GM08714 (cell line): ENCODE measurements at regions not wholly inside any gene's neighbourhood (a gene's known extent, or its start where the extent isn't known, plus 50 kb on each side); places are given as distances from the start of the nearest gene placed in this dataset.

Experiments
- H3K4me3 ChIP-seq: fragments of 200-500 bp; sonication (Bioruptor generic); 2 replicates; pipeline ENCODE4 v1.5.1; 2014; ENCODE audit warnings: mild to moderate bottlenecking, low read length, inconsistent platforms
- ZNF274 ChIP-seq: IDR thresholded peaks from 2 replicates; pipeline ENCODE4 v1.6.1; 2012; ENCODE audit warnings: mild to moderate bottlenecking, low read depth, low read length

DNA sequence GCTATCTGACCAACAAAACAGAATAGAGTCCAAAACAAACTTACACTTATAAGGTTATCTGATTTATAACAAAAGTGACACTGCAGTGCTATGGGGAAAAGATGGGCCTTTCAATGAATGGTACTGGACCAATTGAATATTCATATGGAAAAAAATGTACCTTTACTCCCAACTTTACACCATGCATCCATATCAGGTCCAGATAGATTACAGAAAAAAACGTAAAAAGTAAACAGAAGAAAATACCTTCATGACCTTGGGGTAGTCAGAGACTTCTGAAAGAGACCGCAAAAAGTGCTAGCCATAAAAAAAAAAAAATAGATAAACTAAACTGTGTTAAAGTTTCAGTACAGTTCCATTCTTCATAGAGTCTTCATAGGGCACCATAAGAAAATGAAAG is 308.3 kb downstream of the GXYLT1 start:
- no peak overlapping the region for H3K4me3 ChIP-seq
- TF ChIP-seq ZNF274: no peak

DNA sequence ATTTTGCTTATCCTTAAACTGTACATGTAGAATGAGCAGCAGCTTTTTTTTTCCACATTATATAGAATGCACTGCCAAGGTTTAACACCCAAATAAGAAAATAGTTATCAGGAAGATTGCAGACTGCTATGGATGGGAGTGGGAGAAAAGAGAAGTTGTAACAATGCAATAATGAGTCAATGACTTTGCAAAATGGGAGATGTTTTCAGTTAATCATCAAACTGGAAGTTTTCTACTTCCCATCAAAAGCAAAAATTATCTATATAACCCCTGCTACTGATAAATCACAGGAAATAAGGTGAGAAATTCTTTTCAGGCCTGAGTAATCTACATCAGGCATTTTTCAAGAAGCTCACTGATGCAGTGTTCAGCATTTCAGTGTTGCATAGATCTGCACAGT is 309.1 kb downstream of the GXYLT1 start:
- H3K4me3 ChIP-seq: no peak overlapping the region
- no peak for TF ChIP-seq ZNF274

DNA sequence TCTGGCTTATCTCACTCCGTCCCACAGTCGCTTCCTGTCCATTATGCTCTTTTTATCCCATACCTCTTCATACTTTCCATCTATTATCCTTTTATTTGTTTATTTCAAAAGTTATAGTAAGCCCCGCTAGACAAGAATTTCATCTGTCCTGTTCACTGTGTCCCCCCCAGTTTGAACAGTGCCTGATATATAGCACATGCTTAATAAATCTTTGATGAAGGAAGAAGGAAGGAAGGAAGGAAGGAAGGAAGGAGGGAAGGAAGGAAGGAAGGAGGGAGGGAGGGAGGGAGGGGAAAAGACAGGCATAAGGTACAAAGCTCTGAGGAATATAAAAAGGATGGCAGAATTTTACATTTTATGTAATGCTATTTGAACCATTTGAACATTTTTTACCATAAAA is 324.7 kb downstream of the GXYLT1 start:
- no peak overlapping the region for H3K4me3 ChIP-seq
- TF ChIP-seq ZNF274: no peak

DNA sequence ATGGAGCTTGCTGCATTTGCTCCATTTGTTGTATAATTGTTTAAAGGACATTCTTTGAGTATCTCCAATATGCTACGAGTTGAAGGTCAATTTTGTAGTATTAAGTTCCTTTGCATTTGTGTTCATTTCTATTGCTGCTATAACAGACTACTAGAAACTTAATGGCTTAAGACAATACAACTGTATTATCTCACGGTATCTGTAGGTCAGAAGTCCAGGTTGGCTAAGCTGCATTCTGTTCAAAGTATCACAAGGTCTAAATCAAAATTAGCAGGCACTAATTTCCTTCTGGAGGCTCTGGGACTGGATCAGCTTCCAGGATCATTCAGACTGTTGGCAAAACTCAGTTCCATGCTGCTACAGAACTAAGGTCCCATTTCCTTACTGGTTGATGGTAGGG is 340.6 kb downstream of the GXYLT1 start:
- TF ChIP-seq ZNF274: no peak
- no peak overlapping the region for H3K4me3 ChIP-seq

DNA sequence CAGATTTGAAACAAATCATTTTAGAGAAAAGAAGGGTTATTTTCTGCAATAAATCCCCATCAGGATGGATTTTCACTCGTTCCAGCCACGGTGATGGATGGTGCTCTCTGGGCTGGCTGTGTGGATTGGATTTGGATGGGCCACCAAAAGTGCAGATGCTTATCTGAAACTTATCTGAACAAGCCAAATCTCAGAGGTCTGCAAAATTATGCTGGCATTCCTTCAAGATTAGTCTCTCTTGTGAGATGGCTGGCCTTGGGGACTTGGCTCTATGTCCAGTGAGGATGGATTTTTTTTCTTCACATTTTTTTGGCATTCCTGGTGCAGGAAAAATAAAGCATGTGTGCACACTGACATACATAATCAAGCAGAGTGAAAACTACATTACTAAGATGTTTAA is 341.9 kb downstream of the GXYLT1 start:
- H3K4me3 ChIP-seq: no peak overlapping the region
- TF ChIP-seq ZNF274: no peak

DNA sequence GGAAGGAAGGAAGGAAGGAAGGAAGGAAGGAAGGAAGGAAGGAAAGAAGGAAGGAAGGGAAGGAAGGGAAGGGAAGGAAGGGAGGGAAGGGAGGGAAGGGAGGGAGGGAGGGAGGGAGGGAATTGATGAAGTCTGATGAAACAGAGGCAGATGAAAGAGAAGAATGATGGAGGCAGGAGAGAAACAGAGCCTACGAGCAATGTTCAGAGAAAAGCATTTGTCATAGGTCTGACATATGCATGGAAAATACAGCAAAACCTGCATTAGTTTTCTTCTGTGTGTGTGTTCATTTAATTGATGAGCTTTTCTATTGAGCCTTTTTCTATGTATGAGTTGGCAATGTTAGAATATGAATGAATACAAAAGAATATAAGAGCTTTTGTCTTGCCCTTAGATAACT is 343.4 kb downstream of the GXYLT1 start:
- H3K4me3 ChIP-seq: no peak overlapping the region
- TF ChIP-seq ZNF274: no peak

DNA sequence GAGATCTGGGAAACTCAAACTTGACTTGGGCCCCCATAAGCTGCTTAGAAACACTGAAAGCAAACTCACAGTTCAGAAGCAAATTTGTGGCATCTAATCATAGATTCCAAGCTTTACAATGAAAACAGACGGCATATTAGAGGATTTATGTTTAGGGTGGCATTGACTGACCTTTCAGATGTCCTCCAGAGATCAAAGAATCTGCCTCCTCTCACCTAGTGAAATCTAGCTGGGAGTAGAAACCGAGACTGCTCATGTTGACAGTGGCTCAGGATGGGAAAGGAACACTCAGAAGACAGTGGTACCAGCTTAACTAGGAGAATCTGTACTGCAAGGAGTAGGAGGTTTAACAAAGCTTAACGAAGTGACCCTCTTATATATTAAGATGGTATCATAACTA is 345.0 kb downstream of the GXYLT1 start:
- no peak overlapping the region for H3K4me3 ChIP-seq
- no peak for TF ChIP-seq ZNF274

DNA sequence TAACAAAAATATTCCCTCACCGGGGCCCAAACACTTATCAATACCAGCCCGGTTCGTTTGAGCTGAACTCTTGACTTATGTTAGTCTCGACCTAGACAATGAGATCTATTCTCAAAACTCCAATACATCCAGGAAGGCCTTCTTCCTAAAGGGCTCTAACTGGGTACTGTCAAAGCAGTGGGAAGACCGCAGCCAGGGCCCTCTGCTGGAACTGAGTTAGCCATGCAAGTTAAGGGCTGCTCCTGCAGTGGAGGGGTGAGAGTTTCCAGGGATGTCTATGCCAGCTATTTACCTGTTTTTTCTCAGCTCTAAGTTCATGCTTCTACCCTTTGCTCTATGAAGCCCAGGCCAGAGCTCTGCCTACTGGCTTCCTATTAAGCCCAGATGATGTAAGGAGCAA is 348.8 kb downstream of the GXYLT1 start:
- TF ChIP-seq ZNF274: no peak
- H3K4me3 ChIP-seq: no peak overlapping the region

DNA sequence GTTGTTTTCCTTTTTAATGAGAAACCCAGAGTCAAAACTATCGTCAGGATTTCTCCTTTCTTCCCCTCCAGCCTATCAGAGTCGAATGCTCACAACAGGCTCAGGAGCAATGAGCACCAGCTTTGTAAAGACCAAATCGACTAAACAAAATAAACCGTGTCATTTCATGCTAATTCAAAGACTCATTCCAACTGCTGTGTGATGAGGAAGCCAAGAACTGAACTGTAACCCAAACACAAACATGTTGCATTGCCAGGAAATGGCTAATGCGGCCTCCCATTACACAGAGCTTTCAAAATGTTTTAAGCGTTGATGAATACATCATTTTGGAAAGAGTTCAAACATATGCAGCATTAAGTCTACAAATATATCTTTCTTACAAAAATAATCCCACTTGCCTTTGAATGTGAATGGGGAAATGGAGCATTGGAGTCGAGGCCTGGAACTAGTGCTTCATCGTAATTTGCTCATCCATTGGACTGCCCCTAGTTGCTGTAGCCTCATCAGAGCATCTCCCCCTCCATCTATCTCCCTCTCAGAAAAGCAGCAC is 349.5 kb downstream of the GXYLT1 start:
- TF ChIP-seq ZNF274: no peak
- no peak overlapping the region for H3K4me3 ChIP-seq

DNA sequence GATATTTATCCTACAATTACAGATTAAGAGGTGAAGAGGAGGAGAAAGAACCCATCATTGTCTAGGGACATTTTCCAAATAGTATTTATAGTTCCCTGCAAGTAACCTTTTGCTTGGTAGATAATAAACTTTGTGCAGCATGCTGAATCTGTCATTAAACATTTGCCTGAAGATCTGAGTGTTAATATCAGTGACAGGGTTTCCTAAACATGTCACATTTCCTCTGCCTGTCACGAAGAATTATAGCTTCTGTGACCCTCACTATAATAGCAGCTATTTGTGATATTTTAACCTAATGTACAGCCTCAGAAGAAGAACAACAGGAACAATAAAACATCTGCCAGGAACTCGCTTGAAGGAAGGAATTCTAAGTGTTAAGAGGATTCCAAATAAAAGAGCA is 350.3 kb downstream of the GXYLT1 start:
- no peak overlapping the region for H3K4me3 ChIP-seq
- no peak for TF ChIP-seq ZNF274

DNA sequence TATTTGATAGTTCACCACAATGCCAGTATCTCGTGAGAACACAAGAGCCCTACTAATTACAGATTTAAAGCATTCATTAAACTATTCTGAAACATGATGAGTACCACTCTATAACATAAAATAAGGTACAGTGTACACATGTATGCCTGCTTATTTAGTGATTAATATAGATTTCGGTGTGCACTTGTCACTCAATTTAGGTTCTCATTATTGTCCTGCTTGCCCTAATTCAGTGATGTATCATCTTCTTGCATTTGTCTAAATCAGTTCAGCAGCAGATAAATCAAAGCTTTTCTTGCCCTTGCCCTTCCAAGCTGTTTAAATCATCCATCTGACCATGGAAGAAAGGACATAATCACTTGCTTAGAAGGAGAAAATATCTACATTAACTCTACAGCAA is 359.7 kb downstream of the GXYLT1 start:
- TF ChIP-seq ZNF274: no peak
- H3K4me3 ChIP-seq: no peak overlapping the region

DNA sequence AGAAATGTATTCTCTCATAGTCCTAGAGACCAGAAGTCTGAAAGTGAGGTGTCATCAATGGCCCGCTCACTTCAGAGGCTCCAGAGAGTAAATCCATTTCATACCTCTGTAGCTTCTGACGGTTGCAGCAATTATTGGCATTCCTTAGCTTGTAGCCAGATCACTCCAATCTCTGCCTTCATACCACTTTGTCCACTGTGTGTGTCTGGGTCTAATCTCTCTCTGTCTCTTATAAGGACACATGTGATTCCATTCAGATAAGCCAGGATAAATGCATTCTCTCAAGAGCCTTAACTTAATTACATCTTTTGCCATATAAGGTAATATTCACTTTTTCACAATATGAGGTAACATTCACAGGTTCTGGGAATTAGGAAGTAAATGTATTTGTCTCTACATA is 365.7 kb downstream of the GXYLT1 start:
- TF ChIP-seq ZNF274: no peak

DNA sequence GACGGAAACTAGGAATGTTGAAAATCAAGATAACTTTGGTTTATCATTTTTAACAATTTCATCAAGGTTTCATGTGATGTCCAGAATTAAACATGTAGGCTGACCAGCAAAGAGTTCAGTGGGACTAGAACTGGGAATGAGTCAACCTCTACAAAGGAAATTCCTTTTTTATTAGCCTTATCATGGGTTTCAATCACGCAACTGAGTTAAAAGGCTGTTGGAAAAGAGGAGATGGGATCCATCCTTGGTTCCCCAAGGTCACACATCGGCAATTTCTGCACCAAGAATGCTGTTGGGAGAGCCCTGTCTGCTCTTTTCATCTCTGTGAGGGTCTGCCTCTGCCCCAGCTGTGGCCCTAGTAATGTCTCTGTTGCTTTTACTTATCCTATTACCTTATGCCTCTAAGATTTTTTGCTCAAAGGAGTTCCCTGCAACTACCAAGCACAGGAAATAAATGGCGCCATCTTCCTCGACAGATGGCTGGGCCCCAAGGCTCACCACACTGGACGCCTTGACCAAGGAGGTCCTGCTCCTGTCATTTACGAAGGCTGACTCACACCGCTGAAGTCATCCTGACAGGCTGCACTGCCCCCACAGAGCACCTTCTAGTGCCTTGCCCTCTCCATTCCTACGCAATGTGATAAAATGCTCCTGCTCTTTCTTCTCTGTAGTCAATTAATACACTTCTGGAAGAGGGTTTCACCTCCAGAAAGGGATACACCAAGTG is 367.4 kb downstream of the GXYLT1 start:
- no peak overlapping the region for H3K4me3 ChIP-seq
- TF ChIP-seq ZNF274: no peak

More for the DNA sequence above, 365.7 kb downstream of the GXYLT1 start:
- H3K4me3 ChIP-seq: no peak overlapping the region

DNA sequence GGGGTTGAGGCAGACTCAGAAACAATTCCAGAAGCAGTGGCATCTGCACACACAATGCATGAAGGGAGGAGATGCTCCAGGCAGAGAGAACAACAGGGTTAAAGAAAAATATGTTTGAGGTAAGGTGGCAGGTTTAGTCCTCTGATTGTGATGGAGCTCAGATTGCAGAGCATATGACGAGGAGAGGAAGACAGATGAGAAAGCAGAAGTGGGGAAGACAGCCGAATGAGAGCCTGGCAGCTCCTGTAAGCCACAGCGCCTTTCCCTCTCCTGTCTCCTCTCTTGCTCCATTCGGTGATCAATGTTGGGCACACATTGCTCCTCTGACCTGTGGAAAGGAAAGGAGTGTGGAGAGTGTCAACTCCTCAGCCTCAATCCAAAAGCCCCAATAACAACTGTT is 372.2 kb downstream of the GXYLT1 start:
- no peak for TF ChIP-seq ZNF274
- no peak overlapping the region for H3K4me3 ChIP-seq

DNA sequence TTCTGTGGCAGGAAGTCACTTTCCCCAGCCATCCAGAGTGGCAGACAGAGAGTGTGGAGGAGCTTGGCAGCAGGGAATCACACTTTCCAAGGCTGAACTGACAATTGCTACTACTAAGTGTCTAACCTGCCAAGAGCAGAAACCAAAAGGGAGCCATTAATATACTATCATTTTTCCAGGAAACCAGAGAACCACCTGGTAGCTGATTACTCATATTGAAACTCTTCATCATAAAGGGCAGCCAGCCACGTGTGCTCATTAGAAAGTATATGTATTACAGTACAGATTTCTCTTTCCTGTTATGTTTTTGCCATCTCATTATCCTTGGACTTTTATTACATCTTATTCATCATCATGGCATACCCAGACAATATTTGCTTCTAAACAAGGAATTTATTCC is 374.9 kb downstream of the GXYLT1 start:
- TF ChIP-seq ZNF274: no peak
- H3K4me3 ChIP-seq: no peak overlapping the region

DNA sequence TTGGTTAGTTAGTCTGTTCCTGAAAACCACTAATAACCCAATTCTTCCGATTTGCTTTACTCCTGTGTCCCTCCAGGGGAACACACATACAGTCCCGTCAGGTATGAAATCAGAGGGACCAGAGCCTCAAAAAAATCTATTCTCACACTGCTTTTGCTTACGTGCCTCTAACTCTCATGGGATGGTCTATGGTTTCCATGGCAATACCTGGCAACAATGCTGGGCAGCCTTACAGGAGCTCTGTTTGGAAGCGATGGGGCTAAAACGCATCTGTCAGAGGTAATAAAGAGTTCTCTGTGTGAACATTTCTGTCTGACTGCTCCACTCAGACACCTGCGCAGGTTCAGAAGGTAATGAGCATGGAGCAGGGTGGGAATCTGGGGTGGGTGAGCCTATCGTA is 376.2 kb downstream of the GXYLT1 start:
- no peak for TF ChIP-seq ZNF274
- H3K4me3 ChIP-seq: no peak overlapping the region

DNA sequence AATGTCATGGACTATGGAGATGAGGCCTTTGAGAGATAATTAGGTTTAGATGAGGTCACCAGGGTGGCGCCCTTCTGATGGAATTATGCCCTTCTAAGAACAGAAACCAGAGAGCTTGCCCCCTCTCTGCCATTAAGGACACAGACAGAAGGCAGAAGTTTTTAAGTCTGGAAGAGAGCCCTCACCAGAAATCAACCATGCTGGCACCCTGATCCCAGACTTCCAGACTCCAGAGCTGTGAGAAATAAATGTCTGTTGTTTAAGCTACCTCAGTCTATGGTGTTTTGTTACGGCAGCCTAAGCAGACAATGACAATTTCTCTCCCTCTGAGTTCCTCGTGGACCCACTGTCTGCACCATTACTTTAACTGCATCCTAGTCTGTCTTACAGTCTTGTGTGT is 382.0 kb downstream of the GXYLT1 start:
- no peak for TF ChIP-seq ZNF274
- H3K4me3 ChIP-seq: no peak overlapping the region
